OCI-LY7 (cell line): ENCODE measurements at regions not wholly inside any gene's neighbourhood (a gene's known extent, or its start where the extent isn't known, plus 50 kb on each side); places are given as distances from the start of the nearest gene placed in this dataset.

Experiments used
- CTCF ChIP-seq: fragments of 200-600 bp; sonication (generic); conservative IDR thresholded peaks from 2 replicates; pipeline ENCODE4 v1.5.1; 2014; ENCODE audit warnings: mild to moderate bottlenecking, antibody characterized with exemption, low read length, moderate library complexity, mixed read lengths
- EZH2phosphoT487 ChIP-seq: fragments of 200-600 bp; sonication (generic); IDR thresholded peaks from 2 replicates; pipeline ENCODE4 v1.6.1; 2018; ENCODE audit warnings: low read depth, borderline replicate concordance, mild to moderate bottlenecking, mixed run types, antibody characterized with exemption, low read length, moderate library complexity, mixed read lengths

- TF ChIP-seq CTCF (no peak), EZH2phosphoT487 (no peak)
Observed at GRCh38 chr6:144351379-144352127, 66.4 kb downstream of the UTRN start.
